H1 (cell line): ENCODE measurements at regions not wholly inside any gene's neighbourhood (a gene's known extent, or its start where the extent isn't known, plus 50 kb on each side); places are given as distances from the start of the nearest gene placed in this dataset.

Experiments used
- CHD2 ChIP-seq: IDR thresholded peaks from 2 replicates; pipeline ENCODE4 v1.6.1; 2012; ENCODE audit warnings: low read length, improper control_type of control experiment
- EZH2 ChIP-seq: fragments of 200-600 bp; sonication (generic); IDR thresholded peaks from 2 replicates; pipeline ENCODE4 v1.7.1; 2012; ENCODE audit warnings: low read depth, mild to moderate bottlenecking, moderate library complexity, low read length, inconsistent platforms; ENCODE audit not compliant: severe bottlenecking
- JUN ChIP-seq: IDR thresholded peaks from 2 replicates; pipeline ENCODE4 v1.6.1; 2011; ENCODE audit warnings: low read depth, mild to moderate bottlenecking, improper control_type of control experiment, low read length
- KDM1A ChIP-seq: fragments of 200-600, 300-600 bp; sonication (generic); IDR thresholded peaks from 2 replicates; pipeline ENCODE4 v1.7.1; 2016; ENCODE audit warnings: mild to moderate bottlenecking, low read length, borderline replicate concordance
- MAFK ChIP-seq: IDR thresholded peaks from 2 replicates; pipeline ENCODE4 v1.6.1; 2012; ENCODE audit warnings: low read depth, mild to moderate bottlenecking, improper control_type of control experiment, low read length
- POLR2A ChIP-seq, 2 experiments: IDR thresholded peaks; 1 replicate in 1 of 2; 2 replicates in 1 of 2; pipeline ENCODE4 v1.6.1; 2011; ENCODE audit warnings: low read depth in 2 of 2, low read length in 2 of 2, mild to moderate bottlenecking in 2 of 2; ENCODE audit errors: control extremely low read depth in 1 of 2
- YY1 ChIP-seq: IDR thresholded peaks from 2 replicates; pipeline ENCODE4 v1.6.1; 2011; ENCODE audit warnings: low read depth, mild to moderate bottlenecking, low read length
- TF ChIP-seq, protein P1 (sequence below), 3 experiments: IDR thresholded peaks; 1 replicate in 2 of 3; 2 replicates in 1 of 3; pipeline versions ENCODE4 v1.5.1 to v1.6.1; 2011; ENCODE audit warnings: low read length in 3 of 3, mild to moderate bottlenecking in 3 of 3, inconsistent platforms in 2 of 3, low read depth in 1 of 3, moderate library complexity in 1 of 3; ENCODE audit not compliant: insufficient read depth in 1 of 3; ENCODE audit errors: control extremely low read depth in 1 of 3

DNA sequence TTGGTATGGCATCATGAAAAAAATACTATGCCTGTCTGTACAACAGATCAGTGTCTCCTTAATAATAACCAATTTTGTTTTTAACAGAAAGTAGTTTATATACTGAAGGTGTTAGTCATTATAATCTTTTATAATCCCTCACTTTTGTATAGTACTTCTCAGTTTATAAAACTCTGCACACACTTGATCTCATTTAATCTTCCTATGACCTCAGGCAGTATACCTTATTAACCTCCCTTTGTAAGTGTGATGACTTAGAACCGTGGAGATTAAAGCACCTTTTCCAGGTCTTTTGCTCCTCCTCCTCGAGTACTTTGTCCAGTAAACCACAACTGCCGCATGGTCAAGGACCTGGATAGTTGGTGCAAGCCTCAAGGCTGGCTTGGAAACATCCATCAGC, 945.5 kb downstream of the EPHA4 start:
- TF ChIP-seq JUN (no peak), YY1 (no peak), KDM1A (no peak), MAFK (no peak), CHD2 (no peak), POLR2A (IDR thresholded peaks at IDR 0.05; ENCODE audit: control extremely low read depth in 1 of 2, low read depth in 2 of 2, low read length in 2 of 2) (no peak), EZH2 (no peak)
- TF ChIP-seq, protein P1, sequence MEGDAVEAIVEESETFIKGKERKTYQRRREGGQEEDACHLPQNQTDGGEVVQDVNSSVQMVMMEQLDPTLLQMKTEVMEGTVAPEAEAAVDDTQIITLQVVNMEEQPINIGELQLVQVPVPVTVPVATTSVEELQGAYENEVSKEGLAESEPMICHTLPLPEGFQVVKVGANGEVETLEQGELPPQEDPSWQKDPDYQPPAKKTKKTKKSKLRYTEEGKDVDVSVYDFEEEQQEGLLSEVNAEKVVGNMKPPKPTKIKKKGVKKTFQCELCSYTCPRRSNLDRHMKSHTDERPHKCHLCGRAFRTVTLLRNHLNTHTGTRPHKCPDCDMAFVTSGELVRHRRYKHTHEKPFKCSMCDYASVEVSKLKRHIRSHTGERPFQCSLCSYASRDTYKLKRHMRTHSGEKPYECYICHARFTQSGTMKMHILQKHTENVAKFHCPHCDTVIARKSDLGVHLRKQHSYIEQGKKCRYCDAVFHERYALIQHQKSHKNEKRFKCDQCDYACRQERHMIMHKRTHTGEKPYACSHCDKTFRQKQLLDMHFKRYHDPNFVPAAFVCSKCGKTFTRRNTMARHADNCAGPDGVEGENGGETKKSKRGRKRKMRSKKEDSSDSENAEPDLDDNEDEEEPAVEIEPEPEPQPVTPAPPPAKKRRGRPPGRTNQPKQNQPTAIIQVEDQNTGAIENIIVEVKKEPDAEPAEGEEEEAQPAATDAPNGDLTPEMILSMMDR (IDR thresholded peaks at IDR 0.05; ENCODE audit: control extremely low read depth in 1 of 3, insufficient read depth in 1 of 3, low read depth in 1 of 3, low read length in 3 of 3): no peak
